PC-3 (cell line): ENCODE measurements at regions not wholly inside any gene's neighbourhood (a gene's known extent, or its start where the extent isn't known, plus 50 kb on each side); places are given as distances from the start of the nearest gene placed in this dataset.

Source experiments
- ATAC-seq: fragments of 200-7000 bp; cut with Tn5 transposase; 2 replicates; pipeline ENCODE4 v1.9.1; 2020; ENCODE audit warnings: mild to moderate bottlenecking, moderate library complexity
- BruUV-seq: library from RNA; stranded (reverse); fragments of 400-500 nt; replicated peaks from 2 replicates; lab custom pipeline; 2021; lab: Mats Ljungman, UMichigan
- CTCF ChIA-PET: fragments of 300-600 bp; sonication (Branson Sonifier 250); formaldehyde crosslinking; loops from one replicate; lab custom pipeline; 2022; ENCODE audit warnings: antibody characterized with exemption; lab: Charles Lee
- POLR2A ChIA-PET: fragments of 300-600 bp; sonication (Branson Sonifier 250); formaldehyde crosslinking; loops from one replicate; lab custom pipeline; 2022; ENCODE audit warnings: antibody characterized with exemption; ENCODE audit not compliant: unreplicated experiment; lab: Charles Lee
- DNase-seq: peaks from one replicate; pipeline ENCODE4 v3.0.0-alpha.2; 2015
- H2AFZ ChIP-seq: fragments of 300-600 bp; sonication (generic); 2 replicates; pipeline ENCODE4 v1.6.0; 2016; ENCODE audit warnings: antibody characterized with exemption, low read length
- H3F3A ChIP-seq: fragments of 300-600 bp; sonication (generic); one replicate; pipeline ENCODE4 v1.6.0; 2017; ENCODE audit warnings: antibody characterized with exemption, low read length, control low read depth, mild to moderate bottlenecking; ENCODE audit not compliant: unreplicated experiment
- H3K27ac ChIP-seq: fragments of 300-600 bp; sonication (generic); 2 replicates; pipeline ENCODE4 v1.5.1; 2016; ENCODE audit warnings: mild to moderate bottlenecking, low read length
- H3K27me3 ChIP-seq: fragments of 300-600 bp; sonication (generic); 2 replicates; pipeline ENCODE4 v1.6.1; 2016; ENCODE audit warnings: low read length, mixed read lengths
- H3K36me3 ChIP-seq: fragments of 300-600 bp; sonication (generic); 2 replicates; pipeline ENCODE4 v1.6.1; 2016; ENCODE audit warnings: low read depth, mixed run types, low read length, mixed read lengths
- H3K4me1 ChIP-seq: fragments of 300-600 bp; sonication (generic); 2 replicates; pipeline ENCODE4 v1.5.1; 2016; ENCODE audit warnings: low read length; ENCODE audit not compliant: insufficient read depth
- H3K4me2 ChIP-seq: fragments of 300-600 bp; sonication (generic); 2 replicates; pipeline ENCODE4 v1.6.0; 2016; ENCODE audit warnings: low read length
- H3K4me3 ChIP-seq: fragments of 300-600 bp; sonication (generic); 2 replicates; pipeline ENCODE4 v1.5.1; 2016; ENCODE audit warnings: mild to moderate bottlenecking, low read length, mixed read lengths
- H3K79me2 ChIP-seq: fragments of 300-600 bp; sonication (generic); 2 replicates; pipeline ENCODE4 v1.6.1; 2017; ENCODE audit warnings: low read length, mixed read lengths
- H3K9ac ChIP-seq: fragments of 300-600 bp; sonication (generic); 2 replicates; pipeline ENCODE4 v1.6.0; 2016; ENCODE audit warnings: mild to moderate bottlenecking, low read length
- H3K9me2 ChIP-seq: fragments of 300-600 bp; sonication (generic); replicated peaks from 2 replicates; pipeline ENCODE4 v1.6.1; 2016; ENCODE audit warnings: mixed run types, low read length, mixed read lengths
- H3K9me3 ChIP-seq: fragments of 300-600 bp; sonication (generic); 2 replicates; pipeline ENCODE4 v1.6.1; 2016; ENCODE audit warnings: low read length, mixed read lengths
- H4K20me1 ChIP-seq: fragments of 300-600 bp; sonication (generic); 2 replicates; pipeline ENCODE4 v1.6.1; 2016; ENCODE audit warnings: low read length, mixed read lengths
- EZH2 ChIP-seq: fragments of 300-600 bp; sonication (generic); IDR thresholded peaks from one replicate; pipeline ENCODE4 v1.6.1; 2017; ENCODE audit warnings: antibody characterized with exemption, mild to moderate bottlenecking, low read length; ENCODE audit not compliant: unreplicated experiment
- EZH2phosphoT487 ChIP-seq: fragments of 300-600 bp; sonication (generic); IDR thresholded peaks from 2 replicates; pipeline ENCODE4 v1.6.1; 2018; ENCODE audit warnings: mild to moderate bottlenecking, antibody characterized with exemption, low read length, borderline replicate concordance
- intact Hi-C: fragments of 100-400 bp; cut with micrococcal nuclease; formaldehyde crosslinking; loops from 2 replicates; pipeline ENCODE4 v1.9.0; 2023
- TF ChIP-seq, protein P1 (sequence below): fragments of 300-600 bp; sonication (generic); conservative IDR thresholded peaks from 2 replicates; pipeline ENCODE4 v1.5.1; 2017; ENCODE audit warnings: antibody characterized with exemption, low read depth, mild to moderate bottlenecking, low read length

DNA sequence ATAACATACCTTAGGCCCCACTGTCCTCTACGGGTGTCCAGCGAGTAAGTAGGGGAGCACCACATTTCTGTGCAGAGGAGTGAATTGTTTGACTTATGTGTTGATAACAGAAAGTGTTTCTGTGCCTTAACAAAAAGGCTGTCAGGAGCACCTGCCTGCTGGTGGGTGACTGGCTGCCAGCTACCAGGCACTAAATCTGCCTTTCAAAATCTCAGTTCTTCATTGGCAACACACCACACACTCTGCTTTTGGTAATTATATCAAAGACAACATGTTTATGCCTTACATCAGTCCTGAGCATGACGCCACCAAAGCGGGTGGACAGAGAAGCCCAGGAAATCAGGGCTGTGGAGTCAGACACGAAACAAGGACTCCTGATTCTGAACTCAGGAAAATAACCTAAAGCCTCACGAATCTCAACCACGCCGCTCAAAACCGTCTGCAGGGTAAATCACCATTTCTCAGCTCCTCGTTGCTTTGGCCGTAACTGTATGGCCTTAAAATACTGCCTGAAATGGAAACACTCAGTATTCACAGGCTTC is 105.2 kb upstream of the SOX1 start:
- H3K4me2 ChIP-seq: no peak overlapping the region
- TF ChIP-seq EZH2: no peak
- TF ChIP-seq EZH2phosphoT487: no peak
- TF ChIP-seq, protein P1, sequence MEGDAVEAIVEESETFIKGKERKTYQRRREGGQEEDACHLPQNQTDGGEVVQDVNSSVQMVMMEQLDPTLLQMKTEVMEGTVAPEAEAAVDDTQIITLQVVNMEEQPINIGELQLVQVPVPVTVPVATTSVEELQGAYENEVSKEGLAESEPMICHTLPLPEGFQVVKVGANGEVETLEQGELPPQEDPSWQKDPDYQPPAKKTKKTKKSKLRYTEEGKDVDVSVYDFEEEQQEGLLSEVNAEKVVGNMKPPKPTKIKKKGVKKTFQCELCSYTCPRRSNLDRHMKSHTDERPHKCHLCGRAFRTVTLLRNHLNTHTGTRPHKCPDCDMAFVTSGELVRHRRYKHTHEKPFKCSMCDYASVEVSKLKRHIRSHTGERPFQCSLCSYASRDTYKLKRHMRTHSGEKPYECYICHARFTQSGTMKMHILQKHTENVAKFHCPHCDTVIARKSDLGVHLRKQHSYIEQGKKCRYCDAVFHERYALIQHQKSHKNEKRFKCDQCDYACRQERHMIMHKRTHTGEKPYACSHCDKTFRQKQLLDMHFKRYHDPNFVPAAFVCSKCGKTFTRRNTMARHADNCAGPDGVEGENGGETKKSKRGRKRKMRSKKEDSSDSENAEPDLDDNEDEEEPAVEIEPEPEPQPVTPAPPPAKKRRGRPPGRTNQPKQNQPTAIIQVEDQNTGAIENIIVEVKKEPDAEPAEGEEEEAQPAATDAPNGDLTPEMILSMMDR: no peak
- BruUV-seq: no TSS peak
- ChIA-PET CTCF (no interaction called here), POLR2A (no interaction called here)
- no peak for DNase-seq
- no peaks in the 10 kb centered on the region for H4K20me1 ChIP-seq
- no peak overlapping the region for H2AFZ ChIP-seq
- intact Hi-C loops: no loop called here
- no peaks in the 10 kb centered on the region for H3F3A ChIP-seq
- H3K9ac ChIP-seq: no peak overlapping the region
- no peaks in the 10 kb centered on the region for H3K79me2 ChIP-seq
- H3K27me3 ChIP-seq: peaks cover 23% of the 10 kb centered on the region
- H3K4me3 ChIP-seq: no peak overlapping the region
- no peaks in the 10 kb centered on the region for H3K9me2 ChIP-seq
- no peaks in the 10 kb centered on the region for H3K36me3 ChIP-seq
- H3K4me1 ChIP-seq: no peaks in the 10 kb centered on the region
- H3K9me3 ChIP-seq: no peaks in the 10 kb centered on the region
- ATAC-seq: no peak
- H3K27ac ChIP-seq: no peak overlapping the region

DNA sequence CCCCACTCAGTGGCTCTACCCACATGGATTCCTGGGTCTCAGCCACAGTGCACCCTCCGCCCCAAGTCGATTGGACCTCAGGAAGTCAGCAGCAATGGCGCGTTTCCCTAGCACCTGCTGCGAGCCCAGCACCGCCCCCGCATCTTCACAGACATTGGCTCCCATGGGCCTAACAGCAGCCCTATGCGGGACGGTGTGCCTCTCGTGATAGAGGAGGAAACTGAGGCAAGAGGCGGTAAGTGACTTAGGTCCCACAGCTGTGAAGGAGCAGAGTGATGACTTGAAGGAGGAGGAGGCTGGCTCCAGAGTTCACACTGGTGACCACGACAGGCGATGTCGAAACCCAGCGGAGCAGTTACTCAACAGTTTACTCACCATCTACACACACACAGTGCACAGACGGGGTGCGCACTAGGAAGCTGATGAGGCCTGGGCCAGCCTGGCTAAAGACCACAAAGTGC is 104.5 kb upstream of the SOX1 start:
- Histone ChIP-seq H3K4me2 (no peak overlapping the region), H2AFZ (no peak overlapping the region), H4K20me1 (no peaks in the 10 kb centered on the region), H3K27ac (no peak overlapping the region), H3K4me1 (no peaks in the 10 kb centered on the region), H3K9ac (no peak overlapping the region), H3K36me3 (no peaks in the 10 kb centered on the region), H3K27me3 (peaks cover 28% of the 10 kb centered on the region), H3K79me2 (no peaks in the 10 kb centered on the region), H3F3A (no peaks in the 10 kb centered on the region), H3K4me3 (no peak overlapping the region), H3K9me3 (no peaks in the 10 kb centered on the region), H3K9me2 (no peaks in the 10 kb centered on the region)
- POLR2A ChIA-PET: no interaction called here
- CTCF ChIA-PET: no interaction called here
- TF ChIP-seq EZH2: no peak
- TF ChIP-seq EZH2phosphoT487: no peak
- TF ChIP-seq, protein P1: no peak
- no TSS peak for BruUV-seq
- DNase-seq (peak; percentile 2), ATAC-seq (no peak)
- intact Hi-C loops: no loop called here

DNA sequence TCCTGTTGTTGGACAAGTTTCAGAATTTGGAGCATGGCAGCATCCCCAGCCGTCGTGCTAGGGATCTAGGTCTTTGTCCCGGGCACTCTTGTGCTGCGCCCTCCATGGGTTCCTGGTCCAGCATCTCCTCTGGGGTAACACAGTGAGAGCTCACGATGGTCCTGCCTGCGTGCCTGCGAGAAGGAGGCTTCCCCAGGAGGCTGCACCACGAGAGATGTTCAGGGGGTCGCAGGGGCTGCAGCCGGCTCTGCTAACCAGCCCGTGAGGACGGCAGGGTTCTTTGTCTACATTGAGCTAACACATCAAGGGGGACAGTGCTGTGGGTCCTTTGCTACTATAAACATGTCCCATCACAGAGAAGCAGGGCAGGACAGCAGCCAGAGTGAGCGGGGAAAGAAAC is 103.9 kb upstream of the SOX1 start:
- Histone ChIP-seq H3K9me3 (no peaks in the 10 kb centered on the region), H3K27me3 (peaks cover 34% of the 10 kb centered on the region), H3K79me2 (no peaks in the 10 kb centered on the region), H3K4me1 (no peaks in the 10 kb centered on the region), H2AFZ (no peak overlapping the region), H3K4me3 (no peak overlapping the region), H3K36me3 (no peaks in the 10 kb centered on the region), H4K20me1 (no peaks in the 10 kb centered on the region), H3K4me2 (no peak overlapping the region), H3K9ac (no peak overlapping the region), H3K9me2 (no peaks in the 10 kb centered on the region), H3F3A (no peaks in the 10 kb centered on the region), H3K27ac (no peak overlapping the region)
- intact Hi-C loops: no loop called here
- ChIA-PET POLR2A (no interaction called here), CTCF (no interaction called here)
- TF ChIP-seq EZH2: no peak
- no peak for TF ChIP-seq EZH2phosphoT487
- TF ChIP-seq, protein P1: no peak
- no TSS peak for BruUV-seq
- ATAC-seq (no peak), DNase-seq (no peak)
